ENCODE measurements at regions not wholly inside any gene's neighbourhood (a gene's known extent, or its start where the extent isn't known, plus 50 kb on each side); places are given as distances from the start of the nearest gene placed in this dataset.

DNA sequence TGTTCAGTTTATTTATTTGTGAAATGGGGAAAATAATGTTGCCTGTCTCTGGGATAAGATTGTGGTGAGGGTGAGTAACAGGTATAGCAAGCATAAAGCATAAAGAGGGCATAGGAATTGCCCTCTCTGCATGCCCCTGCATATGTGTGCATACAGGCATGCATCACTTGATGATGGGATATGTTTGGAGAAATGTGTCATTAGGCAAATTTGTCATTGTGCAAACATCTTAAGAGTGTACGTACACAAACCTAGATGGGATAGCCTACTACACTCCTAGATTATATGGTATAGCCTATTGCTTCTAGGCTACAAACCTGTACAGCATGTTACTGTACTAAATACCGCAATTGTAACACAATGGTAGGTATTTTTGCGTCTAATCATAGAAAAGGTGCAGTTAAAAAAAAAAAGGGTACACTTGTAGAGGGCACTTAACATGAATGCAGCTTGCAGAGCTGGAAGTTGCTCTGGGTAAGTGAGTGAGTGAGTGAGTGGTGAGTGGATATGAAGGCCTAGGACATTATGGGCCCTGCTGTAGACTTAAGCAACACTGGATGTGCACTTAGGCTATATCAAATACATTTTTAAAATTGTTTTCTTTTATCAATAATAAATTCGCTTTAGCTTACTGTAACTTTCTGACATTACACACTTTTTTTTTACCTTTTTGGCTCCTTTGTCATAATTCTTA, 386.5 kb upstream of the ANKRD30A start:
- Histone ChIP-seq H3K27me3 (ENCODE audit: control insufficient read depth in 2 of 2, insufficient read depth in 2 of 2, low read length in 2 of 2) (no peaks in the 10 kb centered on the region), H3K36me3 (ENCODE audit: control insufficient read depth in 2 of 2, extremely low read depth in 1 of 2, insufficient read depth in 2 of 2, low read length in 2 of 2) (no peaks in the 10 kb centered on the region), H2AFZ (ENCODE audit: low read depth, low read length) (no peak overlapping the region), H4K20me1 (replicated peaks; ENCODE audit: control insufficient read depth, extremely low read depth, insufficient read depth, low read length) (no peaks in the 10 kb centered on the region), H3K4me1 (ENCODE audit: control insufficient read depth, extremely low read depth, insufficient read depth, low read length) (no peaks in the 10 kb centered on the region), H3K4me2 (ENCODE audit: insufficient read depth, low read length) (no peak overlapping the region), H3K9me3 (replicated peaks; ENCODE audit: control insufficient read depth, insufficient read depth, low read length) (no peaks in the 10 kb centered on the region), H3K27ac (ENCODE audit: insufficient read depth, low read depth, low read length) (no peak overlapping the region), H3K79me2 (ENCODE audit: control insufficient read depth, insufficient read depth, low read length) (no peaks in the 10 kb centered on the region), H3K4me3 (replicated peaks in 1 of 3; ENCODE audit: insufficient read depth in 1 of 3, low read depth in 1 of 3, low read length in 3 of 3) (no peak overlapping the region), H3K9me1 (replicated peaks; ENCODE audit: control insufficient read depth, extremely low read depth, insufficient read depth, low read length) (no peaks in the 10 kb centered on the region), H3K9ac (replicated peaks; ENCODE audit: extremely low read depth, insufficient read depth, low read length) (no peak overlapping the region)
- intact Hi-C loops (cut with micrococcal nuclease) = no loop called here
- TF ChIP-seq POLR2AphosphoS5 (IDR thresholded peaks at IDR 0.05; ENCODE audit: insufficient read depth, low read depth, low read length) (no peak), MYC (IDR thresholded peaks at IDR 0.05; ENCODE audit: low read depth, low read length) (no peak), FOS (IDR thresholded peaks at IDR 0.05; ENCODE audit: borderline replicate concordance, insufficient read depth, low read length) (no peak), EZH2 (IDR thresholded peaks at IDR 0.05; ENCODE audit: borderline replicate concordance, low read depth, low read length, severe bottlenecking) (no peak), GATA2 (IDR thresholded peaks at IDR 0.05; ENCODE audit: insufficient read depth, insufficient read length, low read depth, low read length) (no peak)
- TF ChIP-seq, protein P1, sequence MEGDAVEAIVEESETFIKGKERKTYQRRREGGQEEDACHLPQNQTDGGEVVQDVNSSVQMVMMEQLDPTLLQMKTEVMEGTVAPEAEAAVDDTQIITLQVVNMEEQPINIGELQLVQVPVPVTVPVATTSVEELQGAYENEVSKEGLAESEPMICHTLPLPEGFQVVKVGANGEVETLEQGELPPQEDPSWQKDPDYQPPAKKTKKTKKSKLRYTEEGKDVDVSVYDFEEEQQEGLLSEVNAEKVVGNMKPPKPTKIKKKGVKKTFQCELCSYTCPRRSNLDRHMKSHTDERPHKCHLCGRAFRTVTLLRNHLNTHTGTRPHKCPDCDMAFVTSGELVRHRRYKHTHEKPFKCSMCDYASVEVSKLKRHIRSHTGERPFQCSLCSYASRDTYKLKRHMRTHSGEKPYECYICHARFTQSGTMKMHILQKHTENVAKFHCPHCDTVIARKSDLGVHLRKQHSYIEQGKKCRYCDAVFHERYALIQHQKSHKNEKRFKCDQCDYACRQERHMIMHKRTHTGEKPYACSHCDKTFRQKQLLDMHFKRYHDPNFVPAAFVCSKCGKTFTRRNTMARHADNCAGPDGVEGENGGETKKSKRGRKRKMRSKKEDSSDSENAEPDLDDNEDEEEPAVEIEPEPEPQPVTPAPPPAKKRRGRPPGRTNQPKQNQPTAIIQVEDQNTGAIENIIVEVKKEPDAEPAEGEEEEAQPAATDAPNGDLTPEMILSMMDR (IDR thresholded peaks at IDR 0.05; ENCODE audit: extremely low read depth in 1 of 2, insufficient read depth in 1 of 2, low read depth in 1 of 2, low read length in 2 of 2) = no peak
- dilution Hi-C loops (cut with MboI; ENCODE audit: extremely low pct_ligation_motif_present, low sequenced_read_pairs) = no loop called here
- ChIA-PET POLR2A (no interaction called here), CTCF (interaction anchor here (0.6 to 1.4 kb wide), 2 partner anchors 37 to 292 kb away, joined by 3 read pairs; no protein-coding TSS in a partner anchor)
- no TSS peak for BruUV-seq (replicated peaks)
- FAIRE-seq (no peak), DNase-seq (ENCODE audit: low read depth, low spot score) (no peak)

All from endothelial cell of umbilical vein (primary cell).